Stimulated activated CD8-positive, alpha-beta memory T cell treated with anti-CD3 and anti-CD28 coated beads, Interleukin-7, amount 100 ng/mL, for 48 hours (primary cell): ENCODE measurements at regions not wholly inside any gene's neighbourhood (a gene's known extent, or its start where the extent isn't known, plus 50 kb on each side); places are given as distances from the start of the nearest gene placed in this dataset.
"Not testable (repeated sequence)": the region's sequence is repeated elsewhere in the genome, so short reads cannot be mapped to it uniquely, and the experiment has no call there.

ENCODE experiments used
- DNase-seq, 2 donors: peaks; one replicate each; pipeline ENCODE4 v3.0.0-alpha.2; 2020; ENCODE audit warnings: low read depth in 1 of 2; ENCODE audit errors: extremely low read depth in 1 of 2

DNA sequence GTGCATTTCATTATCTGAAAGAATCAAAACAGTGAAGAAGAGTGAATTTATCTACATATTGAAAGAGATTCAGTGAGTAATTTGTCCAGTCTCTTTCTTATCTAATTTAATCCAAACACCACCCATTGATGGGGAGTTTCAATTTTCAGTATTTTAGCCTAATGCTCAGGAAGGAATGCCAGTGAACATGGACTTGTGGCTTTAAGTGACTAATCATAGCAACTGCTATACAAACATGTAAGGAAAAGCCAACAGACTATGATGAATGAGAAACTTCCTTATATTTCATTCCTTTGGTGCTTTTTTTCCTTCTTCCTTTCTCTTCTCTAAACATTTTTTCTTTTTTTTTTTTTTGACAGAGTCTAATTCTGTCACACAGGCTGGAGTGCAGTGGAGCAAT is 885.8 kb downstream of the KCNJ2 start:
- no peak for DNase-seq

DNA sequence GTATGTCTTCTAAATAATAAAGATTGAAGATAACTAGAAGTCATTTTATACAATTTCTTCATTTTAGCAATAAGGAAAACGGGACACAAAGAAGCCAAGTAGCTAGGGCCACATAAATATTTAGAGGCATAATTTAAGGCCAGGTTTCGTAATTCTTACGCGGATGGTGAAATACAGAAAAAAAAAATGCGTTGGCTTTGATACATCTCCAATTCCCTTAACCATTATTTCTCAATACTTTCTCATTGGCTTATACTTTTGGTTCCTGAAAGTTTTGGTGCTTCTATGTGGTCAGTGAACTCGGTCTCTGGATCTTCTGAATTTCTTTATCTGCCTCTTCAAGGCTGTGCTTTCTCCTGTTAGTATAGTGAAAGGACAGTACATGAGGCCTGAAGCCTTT is 888.1 kb downstream of the KCNJ2 start:
- DNase-seq = no peak

DNA sequence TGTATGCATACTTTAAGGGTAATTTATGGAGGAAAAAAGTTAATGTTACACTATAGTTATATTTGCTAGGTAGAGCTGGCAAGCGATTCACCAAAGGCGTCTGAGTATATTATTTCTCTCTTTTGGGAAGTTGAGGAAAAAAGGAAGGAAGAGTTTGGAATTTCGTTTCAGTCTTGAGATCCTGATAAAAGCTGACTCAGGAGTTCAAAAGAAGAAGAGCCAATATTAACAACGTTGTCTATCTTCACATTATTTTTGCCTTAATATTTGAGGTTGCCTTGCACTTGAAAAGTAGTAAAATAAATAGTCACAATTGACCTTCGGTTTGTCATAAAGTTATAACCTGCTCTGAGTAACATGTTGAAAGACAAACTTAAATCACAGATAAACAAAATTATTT is 888.6 kb downstream of the KCNJ2 start:
- DNase-seq = no peak

DNA sequence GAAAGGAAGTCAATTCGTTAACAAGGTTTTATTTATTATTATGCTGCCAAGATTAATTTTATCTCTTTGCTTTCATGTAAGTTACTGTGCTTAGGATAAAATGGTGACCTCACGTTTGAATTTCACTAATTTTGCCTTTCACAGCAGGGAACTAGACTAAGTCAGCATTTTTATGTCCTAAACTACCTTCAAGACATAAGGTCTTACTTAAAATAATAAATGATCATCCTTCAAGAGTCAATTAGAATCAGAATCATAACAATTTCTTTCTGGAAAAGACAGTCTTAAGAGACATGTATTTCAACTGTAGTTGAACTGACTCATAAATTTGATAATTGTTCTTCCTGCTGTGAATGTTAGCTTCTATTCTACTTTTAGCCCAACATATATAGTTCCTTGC is 893.8 kb downstream of the KCNJ2 start:
- DNase-seq = no peak

DNA sequence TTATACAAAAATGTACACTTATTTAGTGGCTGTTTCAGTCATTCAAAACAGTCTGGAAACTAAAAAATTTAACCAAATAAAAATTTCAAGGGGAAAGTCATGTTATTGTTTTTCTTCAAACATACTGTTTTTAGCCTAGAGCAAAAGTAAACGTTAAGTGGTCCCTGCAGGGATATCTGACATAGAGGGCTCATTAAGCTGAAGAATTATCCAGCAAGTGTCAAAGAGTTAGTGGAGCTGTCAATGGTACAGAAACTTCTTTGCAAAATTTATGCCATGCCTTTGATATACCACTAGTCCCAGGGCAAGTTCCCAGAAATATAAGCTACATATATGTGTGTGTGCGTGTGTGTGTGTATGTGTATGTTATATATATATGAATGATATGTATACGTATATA is 894.2 kb downstream of the KCNJ2 start:
- DNase-seq = no peak

DNA sequence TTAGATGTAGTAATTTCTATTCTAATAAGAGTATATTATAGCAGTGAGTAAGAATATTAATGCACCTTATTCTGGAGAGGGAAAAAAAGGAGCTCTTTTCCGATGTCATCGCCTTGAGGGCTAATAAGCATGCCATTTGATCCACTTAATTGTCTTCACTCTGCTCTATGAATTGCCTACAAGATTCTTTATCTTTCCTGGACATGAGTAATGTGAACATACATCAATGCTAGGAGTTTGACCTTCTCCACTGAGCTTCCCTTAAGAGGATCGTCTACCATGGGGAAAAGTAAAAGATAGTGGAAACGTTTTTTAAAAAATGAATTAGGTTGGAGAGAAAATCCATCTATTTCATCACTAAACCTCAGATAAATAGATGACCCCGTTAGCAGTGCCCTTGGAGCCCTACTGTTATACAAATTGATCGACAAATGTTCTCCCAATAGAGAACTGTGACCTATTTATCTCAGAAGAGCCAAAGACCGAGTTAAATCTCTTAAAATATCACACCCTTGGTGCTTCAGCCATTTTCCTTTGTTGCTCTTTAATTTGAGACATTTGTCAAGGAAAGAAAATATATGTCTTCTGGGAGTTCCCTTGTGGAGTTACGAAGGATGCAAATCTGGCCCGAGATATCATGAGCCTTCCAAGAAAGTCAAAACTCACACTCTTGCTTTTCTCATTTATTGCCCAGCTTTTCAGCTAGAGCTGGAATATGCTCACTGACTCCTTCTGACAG is 898.5 kb downstream of the KCNJ2 start:
- DNase-seq = no peak

DNA sequence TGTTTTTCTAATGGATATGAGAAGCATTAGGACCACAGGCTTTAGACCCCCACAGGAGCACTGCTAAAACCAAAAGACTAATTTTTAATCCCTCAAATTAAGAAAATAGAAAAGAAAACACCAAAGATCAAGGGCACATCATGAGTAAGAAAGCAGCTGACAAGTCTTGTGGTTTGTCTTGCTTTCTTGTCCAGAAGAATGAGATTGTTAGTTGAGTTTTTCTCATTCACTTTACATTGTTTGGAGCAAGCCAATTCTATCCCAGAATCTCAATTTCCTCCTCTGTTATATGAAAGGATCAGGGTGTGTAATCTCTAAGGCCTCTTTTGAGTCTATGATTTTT is 899.0 kb downstream of the KCNJ2 start:
- DNase-seq = no peak

DNA sequence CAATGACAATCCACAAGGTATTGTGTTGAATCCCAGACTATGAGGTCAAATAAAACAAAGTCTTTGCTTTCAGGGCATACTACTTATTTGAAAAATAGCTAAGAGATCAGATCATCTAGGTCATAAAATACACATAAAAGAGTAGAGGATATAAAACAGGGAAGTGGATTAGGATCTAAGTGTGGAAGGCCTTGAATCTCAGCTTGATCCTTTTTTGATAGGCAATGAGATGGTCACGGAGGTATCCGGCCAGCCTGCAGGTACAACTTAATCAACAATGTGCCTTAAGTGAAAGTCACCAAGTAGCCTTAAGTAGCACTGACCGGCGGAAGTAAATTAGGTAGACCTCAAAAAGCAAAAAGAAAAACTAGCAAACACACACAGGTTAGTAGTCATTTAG is 901.7 kb downstream of the KCNJ2 start:
- no peak for DNase-seq

DNA sequence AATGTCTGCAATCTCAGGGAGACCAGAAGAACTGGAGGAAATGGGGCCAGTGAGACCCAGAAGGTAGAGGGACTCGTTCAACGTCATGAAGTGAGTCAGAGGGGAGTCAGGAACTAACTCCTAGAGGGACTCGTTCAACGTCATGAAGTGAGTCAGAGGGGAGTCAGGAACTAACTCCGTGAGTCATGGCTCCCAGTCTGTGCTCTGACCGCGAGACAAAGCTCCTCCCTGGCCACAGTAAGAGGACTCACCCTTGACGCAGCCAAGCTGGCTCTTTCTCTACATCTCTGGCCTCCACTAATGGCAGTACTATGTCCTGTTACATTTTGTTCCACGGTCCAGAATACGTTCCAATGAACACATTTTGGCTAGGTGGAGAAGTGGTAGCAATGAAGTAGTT is 902.5 kb downstream of the KCNJ2 start:
- DNase-seq = no peak

DNA sequence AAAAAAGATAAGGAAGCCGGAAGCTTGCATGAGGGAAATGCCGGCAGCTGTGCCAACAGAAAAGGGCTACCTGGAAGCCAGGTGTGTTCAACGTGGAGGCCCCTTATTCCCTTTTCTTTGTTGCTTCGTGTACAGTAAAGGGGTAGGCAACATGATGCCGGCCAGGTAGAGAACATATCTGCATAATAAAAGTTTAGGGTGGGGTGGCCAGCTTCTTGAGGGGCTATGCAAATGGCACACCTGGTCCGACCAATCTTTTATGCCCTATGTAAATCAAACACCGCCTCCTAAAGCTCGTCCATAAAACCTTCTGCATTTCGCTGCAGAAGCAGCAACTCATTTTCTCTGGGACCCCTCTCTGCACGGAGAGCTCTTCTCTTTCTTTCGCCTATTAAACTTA is 911.6 kb downstream of the KCNJ2 start:
- no peak for DNase-seq

DNA sequence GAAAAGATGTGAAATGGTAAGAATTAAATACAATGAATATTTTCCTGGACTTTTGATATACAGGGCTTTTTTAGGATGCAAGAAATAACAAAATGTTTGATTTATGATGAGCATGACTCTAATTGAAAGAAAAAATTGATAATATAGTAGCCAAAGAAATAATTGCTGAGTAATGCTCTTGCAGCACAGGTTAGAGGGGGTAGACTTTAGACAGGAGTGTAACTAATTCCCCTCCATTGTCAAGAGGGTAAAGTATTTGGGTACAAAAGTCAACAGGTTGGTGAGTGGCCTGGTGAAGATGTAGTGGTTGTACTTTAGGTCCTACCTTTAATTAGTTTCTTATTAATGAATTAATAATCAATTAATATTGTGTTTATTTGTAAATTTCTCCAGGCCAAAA is 912.3 kb downstream of the KCNJ2 start:
- DNase-seq = no peak

DNA sequence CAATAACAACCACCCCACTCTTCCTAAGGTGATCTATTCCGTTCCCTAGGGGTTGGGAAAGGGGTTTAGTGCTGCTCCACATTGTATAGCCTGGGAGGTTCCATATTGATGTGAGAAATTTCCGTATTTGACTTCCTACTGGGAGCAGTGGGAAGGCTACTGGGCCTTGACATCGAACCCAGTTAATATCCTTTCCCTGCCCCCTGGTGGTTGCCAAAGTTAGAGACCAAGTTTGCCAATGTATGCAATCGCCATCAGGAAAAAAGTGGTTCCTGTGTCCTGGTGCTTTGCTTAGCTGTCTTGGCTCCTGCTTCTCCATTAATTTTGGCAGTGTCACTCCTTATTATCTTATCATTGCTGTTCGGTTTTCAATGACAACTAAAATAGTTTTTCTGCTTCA is 914.9 kb downstream of the KCNJ2 start:
- no peak for DNase-seq

DNA sequence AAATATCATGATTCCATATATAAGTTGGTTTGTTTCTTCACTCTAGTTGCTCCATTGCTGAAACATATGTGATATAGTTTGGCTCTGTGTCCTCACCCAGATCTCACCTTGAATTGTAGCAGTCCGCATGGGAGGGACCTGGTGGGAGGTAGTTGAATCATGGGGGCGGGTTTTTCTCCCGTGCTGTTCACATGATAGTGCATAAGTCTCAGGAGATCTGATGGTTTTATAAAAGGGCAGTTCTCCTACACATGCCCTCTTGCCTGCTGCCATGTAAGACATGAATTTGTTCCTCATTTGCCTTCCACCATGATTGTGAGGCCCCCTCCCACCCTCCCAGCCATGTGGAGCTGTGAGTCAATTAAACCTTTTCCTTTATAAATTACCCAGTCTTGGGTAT is 915.5 kb downstream of the KCNJ2 start:
- no peak for DNase-seq

DNA sequence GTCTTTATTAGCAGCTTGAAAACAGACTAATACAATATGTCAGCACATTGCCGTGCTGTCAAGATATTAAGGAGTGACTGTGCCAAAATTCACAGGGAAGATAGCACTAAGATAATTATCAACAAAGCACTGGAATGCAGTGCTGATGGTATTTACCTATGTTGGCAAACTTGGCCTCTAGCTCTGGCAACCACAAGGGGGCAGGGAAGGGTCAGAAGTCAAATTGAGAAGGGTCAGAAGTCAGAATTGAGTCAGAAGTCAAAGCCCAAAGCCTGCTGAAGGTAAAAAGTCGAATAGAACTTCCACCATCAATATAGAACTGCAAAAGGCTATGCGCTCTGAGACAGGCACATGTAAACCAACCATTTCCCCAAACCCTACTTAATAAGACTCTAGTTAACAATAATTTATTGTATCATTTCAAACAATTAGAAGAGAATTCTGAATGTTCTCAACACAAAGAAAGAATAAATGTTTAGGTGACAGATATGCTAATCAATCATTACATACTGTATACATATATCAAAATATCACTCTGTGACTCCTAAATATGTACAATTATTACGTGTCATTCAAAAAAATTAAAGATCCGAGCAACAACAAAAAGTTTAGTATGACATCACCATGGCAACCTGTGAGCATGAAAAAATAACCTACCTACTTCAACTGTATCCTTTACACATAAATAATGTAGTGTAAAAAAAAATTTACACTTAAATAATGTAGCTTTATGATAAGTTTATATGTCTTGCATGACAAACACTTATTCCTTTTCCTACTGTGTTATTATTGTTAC is 916.1 kb downstream of the KCNJ2 start:
- no peak for DNase-seq

DNA sequence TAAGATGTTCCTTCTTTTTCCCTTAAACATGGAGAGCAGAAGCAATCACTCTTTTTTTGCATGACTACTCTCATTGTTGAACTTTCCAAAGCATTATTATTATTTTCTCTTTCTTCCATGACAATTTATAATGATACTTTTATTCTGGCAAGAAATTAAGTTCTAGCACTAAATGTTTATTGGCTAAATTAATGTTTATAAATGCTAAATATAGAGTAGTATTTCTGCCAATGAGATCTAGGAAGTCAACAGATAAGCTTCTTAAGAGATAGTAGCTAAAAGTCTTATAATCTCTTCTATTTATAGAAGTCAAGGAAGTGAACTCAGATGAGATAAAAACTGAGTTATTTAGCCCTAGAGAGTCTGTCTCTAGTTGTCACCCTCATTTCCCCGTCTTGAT is 920.1 kb downstream of the KCNJ2 start:
- DNase-seq = no peak

DNA sequence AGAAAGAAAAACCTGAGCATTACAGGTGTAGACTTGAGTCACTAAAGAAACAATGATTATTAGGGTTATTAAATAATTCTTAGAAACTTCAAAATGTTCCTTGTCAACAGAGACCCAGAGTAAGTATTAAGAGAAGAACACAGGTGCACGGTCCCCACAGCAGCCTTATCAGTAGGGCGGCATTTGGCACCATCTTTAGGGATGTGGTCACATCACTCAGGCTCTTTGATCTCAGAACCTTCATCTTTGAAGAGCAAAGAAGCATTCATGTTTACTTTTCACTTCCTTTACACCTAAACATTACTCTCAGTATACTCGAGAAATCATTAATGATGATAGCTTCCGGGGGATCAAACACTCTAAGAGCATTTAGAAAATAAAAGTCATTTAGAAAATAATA is 928.7 kb downstream of the KCNJ2 start:
- DNase-seq = no peak

DNA sequence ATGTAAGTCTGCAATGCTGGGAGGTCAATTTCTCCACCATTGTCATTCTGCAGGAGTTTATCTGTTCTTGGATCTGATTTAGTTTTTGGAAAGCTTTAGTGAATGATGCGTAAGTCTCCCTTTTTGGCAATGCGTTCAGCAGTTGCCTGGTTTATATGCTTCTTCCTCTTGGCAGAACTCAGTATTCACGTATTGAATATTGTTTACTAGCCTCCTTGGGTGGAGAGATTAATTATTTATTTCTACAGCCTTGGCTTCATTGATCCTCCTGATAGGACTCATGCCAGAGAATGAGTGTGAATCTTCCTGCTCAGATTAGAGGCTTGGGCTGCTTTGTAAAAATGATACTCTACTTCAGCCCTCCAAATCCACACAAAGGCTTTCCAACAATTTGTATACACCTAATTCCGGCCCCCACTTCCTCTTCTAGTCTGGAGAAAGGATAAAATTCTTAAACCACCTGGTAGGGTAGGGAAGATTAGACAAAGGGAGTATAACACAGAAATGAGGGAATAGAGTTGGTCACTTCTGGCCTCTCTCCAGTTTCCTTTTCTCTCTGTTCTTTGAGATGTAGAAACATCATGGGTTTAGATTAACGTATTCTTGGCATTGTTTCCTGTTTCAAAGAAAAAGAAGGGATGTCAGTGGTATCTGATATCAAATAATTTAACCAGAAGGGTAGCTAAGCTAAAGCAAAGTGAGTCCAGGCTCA is 929.8 kb downstream of the KCNJ2 start:
- no peak for DNase-seq

DNA sequence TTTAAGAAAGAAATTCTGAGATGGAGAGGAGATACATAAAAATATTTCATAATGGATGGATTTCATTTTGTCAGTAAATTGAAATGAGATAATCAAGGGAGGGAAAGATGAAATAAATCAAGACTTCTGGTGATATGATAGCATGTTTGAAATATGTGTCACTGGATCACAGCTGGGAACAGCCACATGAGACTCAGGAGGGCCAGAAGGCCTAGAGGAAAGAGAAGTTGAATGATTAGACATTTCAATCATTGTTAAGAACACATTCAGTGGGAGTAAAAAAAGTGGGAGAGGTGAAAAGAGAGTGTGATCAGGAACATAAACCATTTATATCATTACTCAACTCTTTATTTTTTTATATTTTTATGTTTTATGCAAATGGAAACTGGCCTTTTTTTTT is 933.4 kb downstream of the KCNJ2 start:
- DNase-seq = no peak

DNA sequence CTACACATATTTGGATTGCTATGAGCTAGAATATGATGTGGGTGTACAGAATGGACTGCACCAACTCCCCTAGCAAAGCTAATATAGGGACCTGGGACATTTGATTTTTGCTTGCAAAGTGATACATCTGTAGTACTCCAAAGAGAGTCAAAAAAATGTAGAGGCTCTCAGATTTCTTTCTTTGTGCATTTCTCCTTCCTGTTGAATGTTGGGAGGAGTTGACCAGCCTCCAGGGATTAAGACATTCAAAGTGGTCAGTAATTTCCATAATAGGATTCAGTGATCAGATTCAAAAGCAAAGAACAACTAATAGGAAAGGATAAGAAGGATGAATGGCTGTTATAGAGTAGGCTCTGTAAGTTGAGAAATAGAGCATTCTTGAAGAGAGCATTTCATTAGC is 934.9 kb downstream of the KCNJ2 start:
- DNase-seq = no peak

DNA sequence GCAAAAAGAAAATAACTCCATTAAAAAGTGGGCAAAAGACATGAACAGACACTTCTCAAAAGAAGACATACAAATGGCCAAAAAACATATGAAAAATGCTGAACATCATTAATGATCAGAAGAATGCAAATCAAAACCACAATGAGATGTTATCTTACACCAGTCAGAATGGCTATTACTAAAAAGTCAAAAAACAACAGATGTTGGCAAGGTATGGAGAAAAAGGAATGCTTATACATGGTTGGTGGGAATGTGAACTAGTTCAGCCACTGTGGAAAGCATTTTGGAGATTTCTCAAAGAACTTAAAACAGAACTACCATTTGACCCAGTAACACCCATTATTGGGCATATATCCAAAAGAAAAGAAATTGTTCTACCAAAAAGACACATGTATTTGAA is 936.7 kb downstream of the KCNJ2 start:
- DNase-seq = not testable (repeated sequence)

DNA sequence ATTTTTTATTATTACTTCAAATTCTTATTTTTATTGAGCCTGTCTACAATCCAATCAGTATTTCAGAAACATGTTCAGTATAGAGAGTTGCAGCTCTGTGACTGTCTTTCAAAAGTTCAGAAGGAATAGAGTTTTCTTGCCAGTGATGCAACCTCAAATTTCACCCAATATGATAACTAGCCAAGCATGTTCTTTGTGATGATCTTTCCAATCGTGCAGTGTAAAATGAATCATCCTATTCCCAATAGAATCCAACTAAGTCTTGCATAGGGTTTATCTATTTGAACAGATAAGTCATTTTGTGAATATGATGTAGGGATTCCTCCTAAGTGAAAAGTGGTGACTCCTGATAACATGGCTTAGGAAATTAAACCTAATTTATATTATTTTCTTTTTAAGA is 937.8 kb downstream of the KCNJ2 start:
- DNase-seq = no peak

DNA sequence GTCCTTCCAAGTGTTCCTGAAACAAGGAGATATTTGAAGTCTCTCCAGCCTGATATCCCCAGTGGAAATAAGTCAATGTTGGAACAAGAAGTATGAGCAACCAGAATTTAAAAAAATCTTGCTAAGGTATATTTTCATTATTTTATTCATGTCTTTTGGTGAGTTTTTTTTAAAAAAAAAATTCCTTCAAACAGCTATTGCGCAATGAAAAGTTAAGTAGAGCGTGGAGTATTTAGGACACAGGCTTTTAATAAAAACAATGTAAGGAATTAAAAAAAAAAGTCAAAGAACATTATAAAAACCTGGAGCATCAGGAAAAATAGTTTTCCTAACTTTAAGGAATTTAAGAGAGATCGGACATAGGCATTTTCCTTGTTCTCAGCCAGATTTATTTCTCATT is 940.4 kb downstream of the KCNJ2 start:
- no peak for DNase-seq
